ENCODE measurements at regions not wholly inside any gene's neighbourhood (a gene's known extent, or its start where the extent isn't known, plus 50 kb on each side); places are given as distances from the start of the nearest gene placed in this dataset.
"Not testable (repeated sequence)": the region's sequence is repeated elsewhere in the genome, so short reads cannot be mapped to it uniquely, and the experiment has no call there.

DNA sequence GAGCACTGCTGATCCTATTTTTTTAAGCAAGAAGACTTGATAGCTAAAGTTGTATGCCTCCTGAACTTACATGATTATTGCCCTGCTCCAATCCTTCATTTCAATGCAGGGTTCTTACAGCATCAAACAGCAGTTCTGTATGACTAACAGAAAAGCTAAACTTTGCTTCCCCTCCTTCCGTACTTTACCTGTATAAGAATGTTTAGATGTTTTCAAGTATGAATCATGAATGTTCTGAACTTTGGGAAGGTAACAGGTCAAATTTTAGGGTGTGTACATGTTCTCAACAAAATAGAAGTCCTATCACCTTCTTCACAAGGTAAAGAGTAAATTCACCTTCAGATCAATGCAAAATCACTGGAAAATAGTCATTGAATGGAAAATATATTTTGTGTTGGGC, 972.6 kb upstream of the SEMA6A start:
- H3K9me3 ChIP-seq, result no peaks in the 10 kb centered on the region
- peaks cover 0 to 19% (median 0%) of the 10 kb centered on the region in 3 donors for H3K4me1 ChIP-seq
- DNase-seq, result no peak
- no peaks in the 10 kb centered on the region for H3K36me3 ChIP-seq
- H3K27ac ChIP-seq, result peak overlapping the region in 2 of 4 donors; percentile 0 to 42
- H3K27me3 ChIP-seq, result no peaks in the 10 kb centered on the region
- no peak overlapping the region for H3K4me3 ChIP-seq
- intact Hi-C loops (cut with DNase I), result no loop called here
- 36 to 53% methylated on average over 1 of the region's 1 CpG for WGBS, 2 donors
- TF ChIP-seq, protein P1, sequence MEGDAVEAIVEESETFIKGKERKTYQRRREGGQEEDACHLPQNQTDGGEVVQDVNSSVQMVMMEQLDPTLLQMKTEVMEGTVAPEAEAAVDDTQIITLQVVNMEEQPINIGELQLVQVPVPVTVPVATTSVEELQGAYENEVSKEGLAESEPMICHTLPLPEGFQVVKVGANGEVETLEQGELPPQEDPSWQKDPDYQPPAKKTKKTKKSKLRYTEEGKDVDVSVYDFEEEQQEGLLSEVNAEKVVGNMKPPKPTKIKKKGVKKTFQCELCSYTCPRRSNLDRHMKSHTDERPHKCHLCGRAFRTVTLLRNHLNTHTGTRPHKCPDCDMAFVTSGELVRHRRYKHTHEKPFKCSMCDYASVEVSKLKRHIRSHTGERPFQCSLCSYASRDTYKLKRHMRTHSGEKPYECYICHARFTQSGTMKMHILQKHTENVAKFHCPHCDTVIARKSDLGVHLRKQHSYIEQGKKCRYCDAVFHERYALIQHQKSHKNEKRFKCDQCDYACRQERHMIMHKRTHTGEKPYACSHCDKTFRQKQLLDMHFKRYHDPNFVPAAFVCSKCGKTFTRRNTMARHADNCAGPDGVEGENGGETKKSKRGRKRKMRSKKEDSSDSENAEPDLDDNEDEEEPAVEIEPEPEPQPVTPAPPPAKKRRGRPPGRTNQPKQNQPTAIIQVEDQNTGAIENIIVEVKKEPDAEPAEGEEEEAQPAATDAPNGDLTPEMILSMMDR (IDR thresholded peaks at IDR 0.05), result no peak
- no peak for TF ChIP-seq POLR2A (IDR thresholded peaks at IDR 0.05)

DNA sequence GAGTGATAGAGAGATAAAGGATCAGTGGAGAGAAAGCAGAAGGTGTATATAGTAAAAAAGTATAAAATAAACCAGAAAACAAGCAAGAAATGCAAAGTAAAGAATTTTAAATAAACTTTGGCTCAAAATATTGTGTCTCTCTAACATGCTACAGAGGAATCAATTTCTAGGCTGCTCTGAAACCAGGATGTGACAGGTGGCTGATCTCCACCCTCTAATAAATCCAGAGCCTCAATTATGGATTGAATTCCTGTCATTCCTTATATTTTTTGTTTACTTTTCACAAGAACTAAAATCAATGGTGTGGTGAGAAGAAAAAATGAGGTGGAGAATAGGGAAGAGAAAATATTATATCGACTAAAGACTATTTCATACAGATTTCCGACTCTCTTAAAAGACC, 965.1 kb upstream of the SEMA6A start:
- H3K27me3 ChIP-seq, result no peaks in the 10 kb centered on the region
- H3K36me3 ChIP-seq, result no peaks in the 10 kb centered on the region
- no peaks in the 10 kb centered on the region for H3K4me1 ChIP-seq
- no peak for DNase-seq
- H3K27ac ChIP-seq, result no peak overlapping the region
- 80 to 90% methylated on average over 2 of the region's 2 CpGs for WGBS, 2 donors
- no peak overlapping the region for H3K4me3 ChIP-seq
- intact Hi-C loops (cut with DNase I), result no loop called here
- no peaks in the 10 kb centered on the region for H3K9me3 ChIP-seq
- TF ChIP-seq POLR2A (IDR thresholded peaks at IDR 0.05), result no peak
- TF ChIP-seq, protein P1 (IDR thresholded peaks at IDR 0.05), result no peak

DNA sequence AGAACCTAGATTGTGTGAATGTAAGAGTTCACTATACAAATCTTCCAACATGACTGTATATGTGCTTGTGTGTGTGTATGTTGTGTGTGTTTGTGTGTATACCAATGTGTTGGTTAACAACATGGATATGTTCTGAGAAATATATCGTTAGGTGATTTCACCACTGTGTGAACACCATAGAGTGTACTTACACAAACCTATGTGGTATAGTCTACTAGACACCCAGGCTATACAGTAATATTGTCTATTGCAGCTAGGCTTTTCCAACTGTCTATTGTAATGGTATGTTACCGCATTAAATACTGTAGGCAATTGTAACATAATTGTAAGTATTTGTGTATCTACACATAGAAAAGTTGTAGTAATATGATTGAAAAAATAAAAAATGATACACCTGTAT, 959.2 kb upstream of the SEMA6A start:
- 91 to 97% methylated on average over 2 of the region's 2 CpGs for WGBS, 2 donors
- intact Hi-C loops (cut with DNase I), result no loop called here
- no peaks in the 10 kb centered on the region for H3K9me3 ChIP-seq
- no peak overlapping the region for H3K4me3 ChIP-seq
- no peaks in the 10 kb centered on the region for H3K27me3 ChIP-seq
- H3K36me3 ChIP-seq, result no peaks in the 10 kb centered on the region
- H3K4me1 ChIP-seq, result no peaks in the 10 kb centered on the region
- TF ChIP-seq, protein P1 (IDR thresholded peaks at IDR 0.05), result no peak
- no peak for TF ChIP-seq POLR2A (IDR thresholded peaks at IDR 0.05)
- no peak overlapping the region for H3K27ac ChIP-seq
- no peak for DNase-seq

DNA sequence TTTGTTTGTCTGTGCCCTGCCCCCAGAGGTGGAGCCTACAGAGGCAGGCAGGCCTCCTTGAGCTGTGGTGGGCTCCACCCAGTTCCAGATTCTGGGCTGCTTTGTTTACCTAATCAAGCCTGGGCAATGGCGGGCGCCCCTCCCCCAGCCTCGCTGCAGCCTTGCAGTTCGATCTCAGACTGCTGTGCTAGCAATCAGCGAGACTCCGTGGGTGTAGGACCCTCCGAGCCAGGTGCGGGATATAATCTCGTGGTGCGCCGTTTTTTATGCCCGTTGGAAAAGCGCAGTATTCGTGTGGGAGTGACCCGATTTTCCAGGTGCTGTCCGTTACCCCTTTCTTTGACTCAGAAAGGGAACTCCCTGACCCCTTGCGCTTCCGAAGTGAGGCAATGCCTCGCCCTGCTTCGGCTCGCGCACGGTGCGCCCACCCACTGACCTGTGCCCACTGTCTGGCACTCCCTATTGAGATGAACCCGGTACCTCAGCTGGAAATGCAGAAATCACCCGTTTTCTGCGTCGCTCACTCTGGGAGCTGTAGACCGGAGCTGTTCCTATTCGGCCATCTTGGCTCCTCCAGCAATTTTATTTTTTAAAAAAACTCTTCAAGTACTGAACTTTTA, 958.5 kb upstream of the SEMA6A start:
- H3K4me3 ChIP-seq; H3K27ac ChIP-seq; H3K27me3 ChIP-seq; H3K4me1 ChIP-seq; intact Hi-C loops (cut with DNase I); H3K36me3 ChIP-seq; H3K9me3 ChIP-seq; DNase-seq: not testable (repeated sequence)
- WGBS, 2 donors, result 95 to 96% methylated on average over 19 to 21 of the region's 30 CpGs

DNA sequence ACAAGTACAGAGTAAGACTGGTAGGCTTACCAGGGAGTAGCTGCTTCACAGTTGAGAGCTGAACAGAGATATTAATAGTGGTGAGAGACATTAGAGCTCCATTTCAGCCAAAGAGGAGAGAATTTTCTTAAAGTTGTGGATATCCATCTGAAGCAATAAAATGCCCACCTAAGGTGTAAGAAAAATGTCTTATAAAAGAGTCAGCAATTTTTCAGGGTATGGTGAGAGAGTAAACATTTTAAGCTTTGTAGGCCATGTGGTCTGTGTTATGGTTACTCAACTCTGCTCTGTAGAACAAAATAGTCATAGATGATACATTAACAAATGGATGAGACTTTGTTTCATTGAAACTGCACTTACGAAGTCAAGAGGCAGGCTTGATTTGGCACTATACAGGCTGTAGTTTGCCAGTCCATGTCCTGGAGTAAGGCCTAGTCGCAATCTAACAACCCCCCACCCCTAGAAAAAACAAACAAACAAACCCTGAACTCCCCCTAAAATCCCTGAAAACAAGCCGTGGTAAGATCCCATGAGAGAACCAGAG, 945.4 kb upstream of the SEMA6A start:
- Histone ChIP-seq H3K4me3 (no peak overlapping the region), H3K9me3 (no peaks in the 10 kb centered on the region), H3K36me3 (no peaks in the 10 kb centered on the region), H3K27ac (no peak overlapping the region), H3K4me1 (no peaks in the 10 kb centered on the region), H3K27me3 (no peaks in the 10 kb centered on the region)
- DNase-seq, result no peak
- 49 to 57% methylated on average over 3 of the region's 3 CpGs for WGBS, 2 donors
- intact Hi-C loops (cut with DNase I), result no loop called here
- no peak for TF ChIP-seq POLR2A (IDR thresholded peaks at IDR 0.05)
- TF ChIP-seq, protein P1 (IDR thresholded peaks at IDR 0.05), result no peak

DNA sequence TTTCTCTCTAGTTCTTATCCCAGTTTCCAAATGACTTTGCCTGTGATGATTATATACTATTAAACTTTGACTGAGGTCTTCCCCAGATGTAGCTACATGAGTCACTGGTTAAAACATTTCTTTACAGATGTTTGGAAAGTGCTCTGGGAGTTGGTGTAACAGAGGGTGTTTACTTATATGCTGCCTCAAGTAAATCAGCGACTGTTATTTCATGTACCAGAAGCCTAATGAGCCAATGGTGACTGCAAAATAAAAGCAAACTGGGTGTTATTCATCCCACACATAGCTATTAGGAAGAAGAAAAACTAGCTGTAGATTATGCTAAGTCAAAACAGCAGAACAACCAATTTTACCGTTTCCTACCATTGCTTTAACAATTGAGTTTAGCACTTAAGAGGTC, 929.7 kb upstream of the SEMA6A start:
- Histone ChIP-seq H3K36me3 (no peaks in the 10 kb centered on the region), H3K27me3 (no peaks in the 10 kb centered on the region), H3K27ac (no peak overlapping the region), H3K4me1 (no peaks in the 10 kb centered on the region), H3K4me3 (no peak overlapping the region), H3K9me3 (no peaks in the 10 kb centered on the region)
- DNase-seq, result no peak
- TF ChIP-seq, protein P1 (IDR thresholded peaks at IDR 0.05), result no peak
- no peak for TF ChIP-seq POLR2A (IDR thresholded peaks at IDR 0.05)
- intact Hi-C loops (cut with DNase I), result no loop called here
- 59 to 71% methylated on average over 2 of the region's 2 CpGs for WGBS, 2 donors
